Memory B cell (primary cell): ENCODE measurements at regions not wholly inside any gene's neighbourhood (a gene's known extent, or its start where the extent isn't known, plus 50 kb on each side); places are given as distances from the start of the nearest gene placed in this dataset.
"Not testable (repeated sequence)": the region's sequence is repeated elsewhere in the genome, so short reads cannot be mapped to it uniquely, and the experiment has no call there.

ENCODE experiments used
- ATAC-seq: fragments of 150-1000 bp; cut with Tn5 transposase; 2 replicates; pipeline ENCODE4 v1.10.0; 2021; ENCODE audit warnings: low read depth, mild to moderate bottlenecking, moderate library complexity
- DNase-seq, 2 donors: peaks; one replicate each; pipeline ENCODE4 v3.0.0; 2022; ENCODE audit warnings: low spot score in 2 of 2
- H3K27ac Mint-ChIP-seq: one replicate; pipeline ENCODE4 v1.8.0; 2022; ENCODE audit warnings: mild to moderate bottlenecking, moderate library complexity, mixed read lengths
- H3K27me3 Mint-ChIP-seq: one replicate; pipeline ENCODE4 v1.8.0; 2022; ENCODE audit warnings: mixed read lengths
- H3K36me3 Mint-ChIP-seq: one replicate; pipeline ENCODE4 v1.8.0; 2022; ENCODE audit warnings: mild to moderate bottlenecking, mixed read lengths
- H3K4me1 Mint-ChIP-seq: one replicate; pipeline ENCODE4 v1.8.0; 2022; ENCODE audit warnings: mixed read lengths
- H3K4me3 Mint-ChIP-seq: one replicate; pipeline ENCODE4 v1.8.0; 2022; ENCODE audit warnings: mild to moderate bottlenecking, moderate library complexity, mixed read lengths
- H3K9me3 Mint-ChIP-seq: one replicate; pipeline ENCODE4 v1.8.0; 2022; ENCODE audit warnings: mixed read lengths

- H3K4me3 Mint-ChIP-seq: no peak overlapping the region
- ATAC-seq (no peak), DNase-seq (no peak)
- H3K27ac Mint-ChIP-seq: no peak overlapping the region
- no peaks in the 10 kb centered on the region for H3K9me3 Mint-ChIP-seq
- no peaks in the 10 kb centered on the region for H3K36me3 Mint-ChIP-seq
- H3K4me1 Mint-ChIP-seq: no peaks in the 10 kb centered on the region
- no peaks in the 10 kb centered on the region for H3K27me3 Mint-ChIP-seq
These were observed 1689.5 kb upstream of the PCDH10 start for GRCh38 chr4:131459430-131460101.

- H3K36me3 Mint-ChIP-seq: no peaks in the 10 kb centered on the region
- no peaks in the 10 kb centered on the region for H3K27me3 Mint-ChIP-seq
- H3K4me3 Mint-ChIP-seq: no peak overlapping the region
- H3K27ac Mint-ChIP-seq: no peak overlapping the region
- DNase-seq (no peak), ATAC-seq (no peak)
- H3K4me1 Mint-ChIP-seq: no peaks in the 10 kb centered on the region
- H3K9me3 Mint-ChIP-seq: no peaks in the 10 kb centered on the region
These were observed 1678.7 kb upstream of the PCDH10 start for GRCh38 chr4:131470360-131470759.

GRCh38 chr4:131488772-131489171 lies 1660.3 kb upstream of the PCDH10 start:
- Mint-ChIP-seq H3K9me3 (peaks cover 4% of the 10 kb centered on the region), H3K27ac (no peak overlapping the region), H3K4me1 (no peaks in the 10 kb centered on the region), H3K4me3 (no peak overlapping the region), H3K36me3 (no peaks in the 10 kb centered on the region), H3K27me3 (no peaks in the 10 kb centered on the region)
- no peak for ATAC-seq
- no peak for DNase-seq

GRCh38 chr4:131496211-131496610 lies 1652.9 kb upstream of the PCDH10 start:
- not testable (repeated sequence) for H3K4me3 Mint-ChIP-seq, DNase-seq, H3K36me3 Mint-ChIP-seq, H3K27me3 Mint-ChIP-seq, H3K9me3 Mint-ChIP-seq, H3K27ac Mint-ChIP-seq, ATAC-seq, H3K4me1 Mint-ChIP-seq

- no peaks in the 10 kb centered on the region for H3K27me3 Mint-ChIP-seq
- H3K36me3 Mint-ChIP-seq: no peaks in the 10 kb centered on the region
- no peak overlapping the region for H3K27ac Mint-ChIP-seq
- no peaks in the 10 kb centered on the region for H3K4me1 Mint-ChIP-seq
- no peak for ATAC-seq
- H3K4me3 Mint-ChIP-seq: no peak overlapping the region
- DNase-seq: no peak
- H3K9me3 Mint-ChIP-seq: peaks cover 2% of the 10 kb centered on the region
These were observed 1649.8 kb upstream of the PCDH10 start for GRCh38 chr4:131499141-131499873.

- H3K9me3 Mint-ChIP-seq: peaks cover 1% of the 10 kb centered on the region
- no peak overlapping the region for H3K27ac Mint-ChIP-seq
- ATAC-seq: no peak
- no peaks in the 10 kb centered on the region for H3K4me1 Mint-ChIP-seq
- H3K27me3 Mint-ChIP-seq: no peaks in the 10 kb centered on the region
- DNase-seq: no peak
- no peak overlapping the region for H3K4me3 Mint-ChIP-seq
- H3K36me3 Mint-ChIP-seq: no peaks in the 10 kb centered on the region
These were observed 1639.6 kb upstream of the PCDH10 start for GRCh38 chr4:131509521-131509920.

GRCh38 chr4:131526686-131527085 lies 1622.4 kb upstream of the PCDH10 start:
- H3K27me3 Mint-ChIP-seq: no peaks in the 10 kb centered on the region

GRCh38 chr4:131531087-131531486 lies 1618.0 kb upstream of the PCDH10 start:
- Mint-ChIP-seq H3K27ac (no peak overlapping the region), H3K36me3 (no peaks in the 10 kb centered on the region), H3K9me3 (no peaks in the 10 kb centered on the region), H3K4me1 (no peaks in the 10 kb centered on the region), H3K4me3 (no peak overlapping the region), H3K27me3 (no peaks in the 10 kb centered on the region)
- DNase-seq: no peak
- no peak for ATAC-seq

More at GRCh38 chr4:131526686-131527085, 1622.4 kb upstream of the PCDH10 start:
- DNase-seq (no peak), ATAC-seq (no peak)
- H3K4me1 Mint-ChIP-seq: no peaks in the 10 kb centered on the region
- no peak overlapping the region for H3K4me3 Mint-ChIP-seq
- H3K36me3 Mint-ChIP-seq: no peaks in the 10 kb centered on the region
- no peak overlapping the region for H3K27ac Mint-ChIP-seq
- H3K9me3 Mint-ChIP-seq: no peaks in the 10 kb centered on the region

GRCh38 chr4:131534944-131535645 lies 1614.0 kb upstream of the PCDH10 start:
- Mint-ChIP-seq H3K36me3 (no peaks in the 10 kb centered on the region), H3K27me3 (no peaks in the 10 kb centered on the region), H3K4me3 (no peak overlapping the region), H3K27ac (no peak overlapping the region), H3K9me3 (no peaks in the 10 kb centered on the region), H3K4me1 (no peaks in the 10 kb centered on the region)
- DNase-seq (no peak), ATAC-seq (no peak)

GRCh38 chr4:131540256-131540655 lies 1608.8 kb upstream of the PCDH10 start:
- Mint-ChIP-seq H3K36me3 (no peaks in the 10 kb centered on the region), H3K27me3 (no peaks in the 10 kb centered on the region), H3K9me3 (no peaks in the 10 kb centered on the region), H3K4me1 (no peaks in the 10 kb centered on the region), H3K4me3 (no peak overlapping the region), H3K27ac (no peak overlapping the region)
- no peak for ATAC-seq
- DNase-seq: no peak

- H3K36me3 Mint-ChIP-seq: no peaks in the 10 kb centered on the region
- no peaks in the 10 kb centered on the region for H3K27me3 Mint-ChIP-seq
- H3K4me1 Mint-ChIP-seq: no peaks in the 10 kb centered on the region
- DNase-seq (no peak), ATAC-seq (no peak)
- no peaks in the 10 kb centered on the region for H3K9me3 Mint-ChIP-seq
- no peak overlapping the region for H3K27ac Mint-ChIP-seq
- H3K4me3 Mint-ChIP-seq: no peak overlapping the region
These were observed 1601.5 kb upstream of the PCDH10 start for GRCh38 chr4:131547506-131547981.

GRCh38 chr4:131551306-131551705 lies 1597.8 kb upstream of the PCDH10 start:
- no peak overlapping the region for H3K27ac Mint-ChIP-seq
- H3K4me1 Mint-ChIP-seq: no peaks in the 10 kb centered on the region
- no peaks in the 10 kb centered on the region for H3K9me3 Mint-ChIP-seq
- ATAC-seq: no peak
- no peaks in the 10 kb centered on the region for H3K36me3 Mint-ChIP-seq
- no peak for DNase-seq
- no peak overlapping the region for H3K4me3 Mint-ChIP-seq
- no peaks in the 10 kb centered on the region for H3K27me3 Mint-ChIP-seq

- no peak overlapping the region for H3K27ac Mint-ChIP-seq
These were observed 1583.1 kb upstream of the PCDH10 start for GRCh38 chr4:131566026-131566425.

GRCh38 chr4:131584587-131584986 lies 1564.5 kb upstream of the PCDH10 start:
- Mint-ChIP-seq H3K4me1 (no peaks in the 10 kb centered on the region), H3K27me3 (no peaks in the 10 kb centered on the region), H3K9me3 (no peaks in the 10 kb centered on the region), H3K4me3 (no peak overlapping the region), H3K27ac (no peak overlapping the region), H3K36me3 (no peaks in the 10 kb centered on the region)
- ATAC-seq (no peak), DNase-seq (no peak)

More at GRCh38 chr4:131566026-131566425, 1583.1 kb upstream of the PCDH10 start:
- H3K4me3 Mint-ChIP-seq: no peak overlapping the region
- ATAC-seq: no peak
- H3K36me3 Mint-ChIP-seq: no peaks in the 10 kb centered on the region
- no peak for DNase-seq
- H3K4me1 Mint-ChIP-seq: no peaks in the 10 kb centered on the region
- H3K9me3 Mint-ChIP-seq: peaks cover 3% of the 10 kb centered on the region
- H3K27me3 Mint-ChIP-seq: no peaks in the 10 kb centered on the region
